ENCODE measurements at regions not wholly inside any gene's neighbourhood (a gene's known extent, or its start where the extent isn't known, plus 50 kb on each side); places are given as distances from the start of the nearest gene placed in this dataset.
A peak's percentile ranks its signal among the peaks of the same experiment; 100 is the strongest.

GRCh38 chr13:52975969-52976368 is 52.6 kb upstream of the OLFM4 start:
- DNase-seq (ENCODE audit: low read depth), result no peak

- no peak for DNase-seq (ENCODE audit: low read depth)
Observed at GRCh38 chr13:52975161-52975560, 53.5 kb upstream of the OLFM4 start.

- DNase-seq (ENCODE audit: low read depth), result no peak
Observed at GRCh38 chr13:52974711-52975110, 53.9 kb upstream of the OLFM4 start.

GRCh38 chr13:52969373-52969772 is 59.2 kb upstream of the OLFM4 start:
- DNase-seq (ENCODE audit: low read depth), result no peak

GRCh38 chr13:52968074-52968700 is 60.4 kb upstream of the OLFM4 start:
- peak; percentile 19 for DNase-seq (ENCODE audit: low read depth)

GRCh38 chr13:52961987-52962386 is 66.6 kb upstream of the OLFM4 start:
- DNase-seq (ENCODE audit: low read depth), result no peak

GRCh38 chr13:52961256-52961910 is 67.2 kb upstream of the OLFM4 start:
- DNase-seq (ENCODE audit: low read depth), result no peak

GRCh38 chr13:52955472-52955874 is 73.1 kb upstream of the OLFM4 start:
- DNase-seq (ENCODE audit: low read depth), result no peak

GRCh38 chr13:52954838-52955237 is 73.8 kb upstream of the OLFM4 start:
- DNase-seq (ENCODE audit: low read depth), result no peak

- DNase-seq (ENCODE audit: low read depth), result no peak
Observed at GRCh38 chr13:52950436-52950956, 78.1 kb upstream of the OLFM4 start.

- no peak for DNase-seq (ENCODE audit: low read depth)
Observed at GRCh38 chr13:52949742-52950141, 78.9 kb upstream of the OLFM4 start.

- no peak for DNase-seq (ENCODE audit: low read depth)
Observed at GRCh38 chr13:52949044-52949443, 79.6 kb upstream of the OLFM4 start.

GRCh38 chr13:52947921-52948373 is 80.7 kb upstream of the OLFM4 start:
- no peak for DNase-seq (ENCODE audit: low read depth)

GRCh38 chr13:52945348-52945747 is 83.3 kb upstream of the OLFM4 start:
- DNase-seq (ENCODE audit: low read depth), result no peak

- DNase-seq (ENCODE audit: low read depth), result no peak
Observed at GRCh38 chr13:52944697-52945096, 83.9 kb upstream of the OLFM4 start.

GRCh38 chr13:52938065-52938464 is 89.6 kb upstream of the PCDH8 start:
- DNase-seq (ENCODE audit: low read depth), result no peak

GRCh38 chr13:52936806-52937205 is 88.4 kb upstream of the PCDH8 start:
- DNase-seq (ENCODE audit: low read depth), result no peak

GRCh38 chr13:52934258-52934657 is 85.8 kb upstream of the PCDH8 start:
- DNase-seq (ENCODE audit: low read depth), result no peak

GRCh38 chr13:52933547-52934210 is 85.2 kb upstream of the PCDH8 start:
- no peak for DNase-seq (ENCODE audit: low read depth)

GRCh38 chr13:52933099-52933498 is 84.7 kb upstream of the PCDH8 start:
- DNase-seq (ENCODE audit: low read depth), result no peak

- DNase-seq (ENCODE audit: low read depth), result no peak
Observed at GRCh38 chr13:52932649-52933048, 84.2 kb upstream of the PCDH8 start.

- no peak for DNase-seq (ENCODE audit: low read depth)
Observed at GRCh38 chr13:52931539-52932431, 83.3 kb upstream of the PCDH8 start.

Data from stimulated activated CD8-positive, alpha-beta memory T cell treated with anti-CD3 and anti-CD28 coated beads, Interleukin-12 subunit alpha, Interleukin-12 subunit beta, amount 100 ng/mL, for 4 hours (primary cell).